ENCODE measurements at regions not wholly inside any gene's neighbourhood (a gene's known extent, or its start where the extent isn't known, plus 50 kb on each side); places are given as distances from the start of the nearest gene placed in this dataset.

DNA sequence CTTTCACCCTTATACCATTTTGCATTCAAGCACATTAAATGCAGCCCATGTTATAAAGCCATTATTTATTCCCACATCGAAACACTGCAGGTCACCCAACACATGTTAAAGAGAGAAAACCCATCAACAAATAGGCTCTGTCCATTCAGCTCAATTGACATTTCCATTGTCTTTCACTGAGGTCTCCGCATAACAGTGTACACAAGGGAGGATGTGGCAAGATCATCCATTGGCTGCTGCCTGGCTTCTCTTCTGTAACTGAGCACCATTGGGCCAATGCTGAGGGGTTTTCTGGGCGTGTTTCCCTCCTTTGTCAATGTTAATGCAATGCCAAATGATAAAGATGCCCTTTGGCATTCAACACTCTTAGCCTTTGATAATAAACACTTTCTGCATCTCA is 278.1 kb upstream of the SP4 start:
- no peak for TF ChIP-seq BHLHE40 (IDR thresholded peaks at IDR 0.05; ENCODE audit: borderline replicate concordance)
- TF ChIP-seq FOXK2 (IDR thresholded peaks at IDR 0.05): no peak
- TF ChIP-seq TARDBP (IDR thresholded peaks at IDR 0.05): no peak
